ENCODE measurements at regions not wholly inside any gene's neighbourhood (a gene's known extent, or its start where the extent isn't known, plus 50 kb on each side); places are given as distances from the start of the nearest gene placed in this dataset.

DNA sequence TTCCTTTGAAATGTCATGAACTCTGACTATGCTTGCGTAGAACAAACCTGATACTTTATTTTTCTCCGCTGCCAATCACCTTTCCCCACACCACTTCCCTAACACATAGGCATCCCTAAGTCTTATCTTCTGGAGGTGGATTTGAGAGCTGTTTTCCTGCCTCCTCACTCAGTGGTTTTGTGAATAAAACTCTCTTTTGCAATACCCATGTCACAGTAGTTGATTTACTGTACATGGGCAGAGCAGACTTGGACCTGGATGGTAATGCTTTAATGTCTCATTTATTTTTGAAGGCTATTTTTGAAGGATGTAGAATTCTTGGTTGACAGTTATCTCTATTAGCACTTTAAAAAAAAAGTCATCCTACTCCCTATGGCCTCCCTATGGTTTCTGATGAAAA, 881.8 kb downstream of the SLITRK5 start:
- Histone ChIP-seq H3K9ac (ENCODE audit: insufficient read length, low read depth) (no peak overlapping the region), H3K4me1 (ENCODE audit: insufficient read depth, insufficient read length) (no peaks in the 10 kb centered on the region), H3K4me3 (ENCODE audit: insufficient read length, low read depth) (no peak overlapping the region), H3K27me3 (ENCODE audit: insufficient read depth, insufficient read length) (no peaks in the 10 kb centered on the region), H3K9me3 (ENCODE audit: insufficient read depth, low read length) (no peaks in the 10 kb centered on the region), H3K36me3 (ENCODE audit: insufficient read depth, insufficient read length, low read length) (no peaks in the 10 kb centered on the region)
- no peak for TF ChIP-seq SUZ12 (IDR thresholded peaks at IDR 0.05; ENCODE audit: extremely low read depth, insufficient read depth, insufficient read length)
- TF ChIP-seq ZNF274 (IDR thresholded peaks at IDR 0.05; ENCODE audit: low read depth, low read length) = no peak
- TF ChIP-seq YY1 (IDR thresholded peaks at IDR 0.05; ENCODE audit: insufficient read depth, insufficient read length) = no peak
- no peak for DNase-seq (ENCODE audit: low read depth, low spot score)

GRCh38 chr13:88565566-88565965, 894.4 kb downstream of the SLITRK5 start:
- no peak for DNase-seq (ENCODE audit: low read depth, low spot score)
- no peaks in the 10 kb centered on the region for H3K4me1 ChIP-seq (ENCODE audit: insufficient read depth, insufficient read length)
- H3K36me3 ChIP-seq (ENCODE audit: insufficient read depth, insufficient read length, low read length) = no peaks in the 10 kb centered on the region
- H3K9ac ChIP-seq (ENCODE audit: insufficient read length, low read depth) = no peak overlapping the region
- H3K27me3 ChIP-seq (ENCODE audit: insufficient read depth, insufficient read length) = no peaks in the 10 kb centered on the region
- H3K4me3 ChIP-seq (ENCODE audit: insufficient read length, low read depth) = no peak overlapping the region
- TF ChIP-seq YY1 (IDR thresholded peaks at IDR 0.05; ENCODE audit: insufficient read depth, insufficient read length) (no peak), ZNF274 (IDR thresholded peaks at IDR 0.05; ENCODE audit: low read depth, low read length) (no peak), SUZ12 (IDR thresholded peaks at IDR 0.05; ENCODE audit: extremely low read depth, insufficient read depth, insufficient read length) (no peak)
- H3K9me3 ChIP-seq (ENCODE audit: insufficient read depth, low read length) = no peaks in the 10 kb centered on the region

GRCh38 chr13:88585861-88586260, 914.7 kb downstream of the SLITRK5 start:
- Histone ChIP-seq H3K27me3 (ENCODE audit: insufficient read depth, insufficient read length) (no peaks in the 10 kb centered on the region), H3K4me3 (ENCODE audit: insufficient read length, low read depth) (no peak overlapping the region), H3K9ac (ENCODE audit: insufficient read length, low read depth) (no peak overlapping the region), H3K4me1 (ENCODE audit: insufficient read depth, insufficient read length) (no peaks in the 10 kb centered on the region), H3K36me3 (ENCODE audit: insufficient read depth, insufficient read length, low read length) (no peaks in the 10 kb centered on the region), H3K9me3 (ENCODE audit: insufficient read depth, low read length) (no peaks in the 10 kb centered on the region)
- DNase-seq (ENCODE audit: low read depth, low spot score) = no peak
- no peak for TF ChIP-seq YY1 (IDR thresholded peaks at IDR 0.05; ENCODE audit: insufficient read depth, insufficient read length)

DNA sequence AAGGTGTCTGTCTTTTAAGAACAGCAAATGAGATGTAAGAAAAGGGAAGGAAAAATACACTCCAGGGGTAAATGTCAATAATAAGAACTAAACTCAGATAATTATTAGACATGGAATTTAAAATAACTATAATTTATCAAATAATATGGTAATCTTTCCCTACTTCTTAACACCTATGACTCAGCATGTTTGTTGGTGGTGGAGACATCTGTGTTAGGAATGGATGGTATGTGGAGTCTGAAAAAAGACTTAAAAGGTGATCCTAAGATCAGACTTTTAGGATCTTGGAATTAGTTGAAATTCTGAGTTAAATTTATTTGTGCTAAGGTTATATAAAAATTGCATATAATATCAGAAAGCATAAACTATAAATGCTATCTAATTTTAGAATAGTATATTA, 915.1 kb downstream of the SLITRK5 start:
- Histone ChIP-seq H3K4me3 (ENCODE audit: insufficient read length, low read depth) (no peak overlapping the region), H3K9me3 (ENCODE audit: insufficient read depth, low read length) (peaks cover under 1% of the 10 kb centered on the region; the same call in 1 of the 2 replicates), H3K36me3 (ENCODE audit: insufficient read depth, insufficient read length, low read length) (no peaks in the 10 kb centered on the region), H3K4me1 (ENCODE audit: insufficient read depth, insufficient read length) (no peaks in the 10 kb centered on the region), H3K9ac (ENCODE audit: insufficient read length, low read depth) (no peak overlapping the region), H3K27me3 (ENCODE audit: insufficient read depth, insufficient read length) (no peaks in the 10 kb centered on the region)
- no peak for DNase-seq (ENCODE audit: low read depth, low spot score)
- no peak for TF ChIP-seq ZNF274 (IDR thresholded peaks at IDR 0.05; ENCODE audit: low read depth, low read length)
- TF ChIP-seq YY1 (IDR thresholded peaks at IDR 0.05; ENCODE audit: insufficient read depth, insufficient read length) = no peak
- TF ChIP-seq SUZ12 (IDR thresholded peaks at IDR 0.05; ENCODE audit: extremely low read depth, insufficient read depth, insufficient read length) = no peak

- H3K9me3 ChIP-seq (ENCODE audit: insufficient read depth, low read length) = peaks cover 17% of the 10 kb centered on the region
- no peak overlapping the region for H3K4me3 ChIP-seq (ENCODE audit: insufficient read length, low read depth)
These were observed 919.4 kb downstream of the SLITRK5 start for GRCh38 chr13:88590574-88590973.

GRCh38 chr13:88592105-88592504, 920.9 kb downstream of the SLITRK5 start:
- Histone ChIP-seq H3K4me3 (ENCODE audit: insufficient read length, low read depth) (no peak overlapping the region), H3K9ac (ENCODE audit: insufficient read length, low read depth) (no peak overlapping the region), H3K36me3 (ENCODE audit: insufficient read depth, insufficient read length, low read length) (no peaks in the 10 kb centered on the region), H3K4me1 (ENCODE audit: insufficient read depth, insufficient read length) (no peaks in the 10 kb centered on the region), H3K9me3 (ENCODE audit: insufficient read depth, low read length) (peaks cover 17% of the 10 kb centered on the region), H3K27me3 (ENCODE audit: insufficient read depth, insufficient read length) (no peaks in the 10 kb centered on the region)
- TF ChIP-seq SUZ12 (IDR thresholded peaks at IDR 0.05; ENCODE audit: extremely low read depth, insufficient read depth, insufficient read length) = no peak
- no peak for TF ChIP-seq ZNF274 (IDR thresholded peaks at IDR 0.05; ENCODE audit: low read depth, low read length)
- no peak for TF ChIP-seq YY1 (IDR thresholded peaks at IDR 0.05; ENCODE audit: insufficient read depth, insufficient read length)
- DNase-seq (ENCODE audit: low read depth, low spot score) = no peak

More at GRCh38 chr13:88590574-88590973, 919.4 kb downstream of the SLITRK5 start:
- H3K27me3 ChIP-seq (ENCODE audit: insufficient read depth, insufficient read length) = no peaks in the 10 kb centered on the region
- TF ChIP-seq ZNF274 (IDR thresholded peaks at IDR 0.05; ENCODE audit: low read depth, low read length) (no peak), YY1 (IDR thresholded peaks at IDR 0.05; ENCODE audit: insufficient read depth, insufficient read length) (no peak), SUZ12 (IDR thresholded peaks at IDR 0.05; ENCODE audit: extremely low read depth, insufficient read depth, insufficient read length) (no peak)
- H3K36me3 ChIP-seq (ENCODE audit: insufficient read depth, insufficient read length, low read length) = no peaks in the 10 kb centered on the region
- no peak overlapping the region for H3K9ac ChIP-seq (ENCODE audit: insufficient read length, low read depth)
- no peaks in the 10 kb centered on the region for H3K4me1 ChIP-seq (ENCODE audit: insufficient read depth, insufficient read length)
- DNase-seq (ENCODE audit: low read depth, low spot score) = no peak

DNA sequence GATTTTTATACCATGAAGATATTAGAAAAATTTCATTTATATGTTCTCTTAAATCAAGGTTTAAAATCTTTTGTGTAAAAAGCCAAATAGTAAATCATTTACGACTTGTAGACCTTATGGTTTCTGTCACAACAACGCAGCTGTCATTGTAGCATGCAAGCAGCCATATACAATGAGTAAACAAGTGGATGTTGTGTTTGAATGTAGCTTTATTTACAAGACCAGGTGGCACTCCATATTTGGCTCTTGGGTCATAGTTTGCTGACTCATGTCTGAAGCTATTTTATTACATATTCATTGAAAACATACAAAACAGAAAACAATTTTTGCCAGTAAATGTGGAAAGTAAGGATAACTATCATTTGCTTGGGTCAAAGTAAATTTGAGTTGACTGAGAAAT, 930.8 kb downstream of the SLITRK5 start:
- H3K9me3 ChIP-seq (ENCODE audit: insufficient read depth, low read length) = no peaks in the 10 kb centered on the region
- no peaks in the 10 kb centered on the region for H3K36me3 ChIP-seq (ENCODE audit: insufficient read depth, insufficient read length, low read length)
- no peaks in the 10 kb centered on the region for H3K4me1 ChIP-seq (ENCODE audit: insufficient read depth, insufficient read length)
- DNase-seq (ENCODE audit: low read depth, low spot score) = no peak
- no peaks in the 10 kb centered on the region for H3K27me3 ChIP-seq (ENCODE audit: insufficient read depth, insufficient read length)
- H3K9ac ChIP-seq (ENCODE audit: insufficient read length, low read depth) = no peak overlapping the region
- no peak overlapping the region for H3K4me3 ChIP-seq (ENCODE audit: insufficient read length, low read depth)
- no peak for TF ChIP-seq ZNF274 (IDR thresholded peaks at IDR 0.05; ENCODE audit: low read depth, low read length)
- TF ChIP-seq YY1 (IDR thresholded peaks at IDR 0.05; ENCODE audit: insufficient read depth, insufficient read length) = no peak
- TF ChIP-seq SUZ12 (IDR thresholded peaks at IDR 0.05; ENCODE audit: extremely low read depth, insufficient read depth, insufficient read length) = no peak
